ENCODE measurements at regions not wholly inside any gene's neighbourhood (a gene's known extent, or its start where the extent isn't known, plus 50 kb on each side); places are given as distances from the start of the nearest gene placed in this dataset.

- no peak overlapping the region for H3K4me3 ChIP-seq (ENCODE audit: control insufficient read depth in 2 of 3, extremely low read depth in 1 of 3, insufficient read depth in 2 of 3, low read depth in 1 of 3, low read length in 3 of 3)
- H3K27me3 ChIP-seq (ENCODE audit: control insufficient read depth, extremely low read depth, insufficient read depth, low read length): no peaks in the 10 kb centered on the region
- TF ChIP-seq EZH2 (IDR thresholded peaks at IDR 0.05; ENCODE audit: low read length): no peak
- TF ChIP-seq, protein P1, sequence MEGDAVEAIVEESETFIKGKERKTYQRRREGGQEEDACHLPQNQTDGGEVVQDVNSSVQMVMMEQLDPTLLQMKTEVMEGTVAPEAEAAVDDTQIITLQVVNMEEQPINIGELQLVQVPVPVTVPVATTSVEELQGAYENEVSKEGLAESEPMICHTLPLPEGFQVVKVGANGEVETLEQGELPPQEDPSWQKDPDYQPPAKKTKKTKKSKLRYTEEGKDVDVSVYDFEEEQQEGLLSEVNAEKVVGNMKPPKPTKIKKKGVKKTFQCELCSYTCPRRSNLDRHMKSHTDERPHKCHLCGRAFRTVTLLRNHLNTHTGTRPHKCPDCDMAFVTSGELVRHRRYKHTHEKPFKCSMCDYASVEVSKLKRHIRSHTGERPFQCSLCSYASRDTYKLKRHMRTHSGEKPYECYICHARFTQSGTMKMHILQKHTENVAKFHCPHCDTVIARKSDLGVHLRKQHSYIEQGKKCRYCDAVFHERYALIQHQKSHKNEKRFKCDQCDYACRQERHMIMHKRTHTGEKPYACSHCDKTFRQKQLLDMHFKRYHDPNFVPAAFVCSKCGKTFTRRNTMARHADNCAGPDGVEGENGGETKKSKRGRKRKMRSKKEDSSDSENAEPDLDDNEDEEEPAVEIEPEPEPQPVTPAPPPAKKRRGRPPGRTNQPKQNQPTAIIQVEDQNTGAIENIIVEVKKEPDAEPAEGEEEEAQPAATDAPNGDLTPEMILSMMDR (optimal IDR thresholded peaks at IDR 0.05 in 1 of 3, IDR thresholded peaks at IDR 0.05 in 1 of 3, conservative IDR thresholded peaks at IDR 0.05 in 1 of 3; ENCODE audit: extremely low read depth in 1 of 3, insufficient read depth in 2 of 3, low read length in 3 of 3): no peak
- no peaks in the 10 kb centered on the region for H4K20me1 ChIP-seq (ENCODE audit: control insufficient read depth, extremely low read depth, insufficient read depth, low read length)
- H2AFZ ChIP-seq (ENCODE audit: control insufficient read depth, low read length): no peak overlapping the region
- no peak for FAIRE-seq
- H3K9me3 ChIP-seq (ENCODE audit: control insufficient read depth, low read depth, low read length): peaks cover 17% of the 10 kb centered on the region
- no peak overlapping the region for H3K9ac ChIP-seq (ENCODE audit: control insufficient read depth, extremely low read depth, insufficient read depth, low read length)
- H3K79me2 ChIP-seq (ENCODE audit: control insufficient read depth, insufficient read depth, low read length): no peaks in the 10 kb centered on the region
- no peak for DNase-seq (ENCODE audit: low read depth, low spot score)
- no peaks in the 10 kb centered on the region for H3K9me1 ChIP-seq (ENCODE audit: control insufficient read depth, extremely low read depth, insufficient read depth, low read length)
- no peak overlapping the region for H3K27ac ChIP-seq (ENCODE audit: control insufficient read depth, insufficient read depth, low read length)
- dilution Hi-C loops (cut with MboI; ENCODE audit: extremely low pct_ligation_motif_present, low sequenced_read_pairs): no loop called here
- H3K4me1 ChIP-seq (ENCODE audit: control insufficient read depth, extremely low read depth, insufficient read depth, low read length): no peaks in the 10 kb centered on the region
- H3K36me3 ChIP-seq (ENCODE audit: control insufficient read depth in 2 of 2, extremely low read depth in 1 of 2, insufficient read depth in 2 of 2, low read length in 2 of 2): no peaks in the 10 kb centered on the region
- H3K4me2 ChIP-seq (ENCODE audit: control insufficient read depth, extremely low read depth, insufficient read depth, low read depth, low read length): no peak overlapping the region
Measured at GRCh38 chr18:78790960-78791359, 188.7 kb upstream of the SALL3 start.

DNA sequence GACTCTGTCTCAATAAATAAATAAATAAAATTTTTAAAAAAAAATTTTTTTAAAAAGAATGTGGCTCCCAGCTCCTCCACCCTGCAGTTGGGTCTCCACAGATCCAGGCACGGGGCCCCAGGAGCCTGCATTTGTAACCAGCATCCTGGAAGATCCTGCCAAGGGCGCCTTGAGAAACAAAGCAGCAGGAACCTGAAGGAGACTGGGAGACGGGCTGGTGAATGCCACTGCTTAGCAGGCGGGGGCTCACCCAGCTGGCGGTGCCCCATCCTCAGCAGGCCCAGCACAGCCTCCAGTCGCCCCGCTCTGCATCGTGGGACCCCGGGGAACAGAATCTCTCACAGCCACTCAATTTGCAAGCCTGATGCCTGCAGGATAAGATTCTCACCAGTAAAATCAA, 187.5 kb upstream of the SALL3 start:
- no peak overlapping the region for H3K27ac ChIP-seq (ENCODE audit: control insufficient read depth, insufficient read depth, low read length)
- H2AFZ ChIP-seq (ENCODE audit: control insufficient read depth, low read length): no peak overlapping the region
- TF ChIP-seq, protein P1 (optimal IDR thresholded peaks at IDR 0.05 in 1 of 3, IDR thresholded peaks at IDR 0.05 in 1 of 3, conservative IDR thresholded peaks at IDR 0.05 in 1 of 3; ENCODE audit: extremely low read depth in 1 of 3, insufficient read depth in 2 of 3, low read length in 3 of 3): no peak
- no peak for TF ChIP-seq EZH2 (IDR thresholded peaks at IDR 0.05; ENCODE audit: low read length)
- H4K20me1 ChIP-seq (ENCODE audit: control insufficient read depth, extremely low read depth, insufficient read depth, low read length): no peaks in the 10 kb centered on the region
- no peak overlapping the region for H3K4me2 ChIP-seq (ENCODE audit: control insufficient read depth, extremely low read depth, insufficient read depth, low read depth, low read length)
- FAIRE-seq: no peak
- DNase-seq (ENCODE audit: low read depth, low spot score): no peak
- H3K27me3 ChIP-seq (ENCODE audit: control insufficient read depth, extremely low read depth, insufficient read depth, low read length): no peaks in the 10 kb centered on the region
- H3K9me3 ChIP-seq (ENCODE audit: control insufficient read depth, low read depth, low read length): peaks cover 21% of the 10 kb centered on the region
- H3K79me2 ChIP-seq (ENCODE audit: control insufficient read depth, insufficient read depth, low read length): no peaks in the 10 kb centered on the region
- no peaks in the 10 kb centered on the region for H3K4me1 ChIP-seq (ENCODE audit: control insufficient read depth, extremely low read depth, insufficient read depth, low read length)
- H3K9ac ChIP-seq (ENCODE audit: control insufficient read depth, extremely low read depth, insufficient read depth, low read length): no peak overlapping the region
- no peaks in the 10 kb centered on the region for H3K9me1 ChIP-seq (ENCODE audit: control insufficient read depth, extremely low read depth, insufficient read depth, low read length)
- no peak overlapping the region for H3K4me3 ChIP-seq (ENCODE audit: control insufficient read depth in 2 of 3, extremely low read depth in 1 of 3, insufficient read depth in 2 of 3, low read depth in 1 of 3, low read length in 3 of 3)
- dilution Hi-C loops (cut with MboI; ENCODE audit: extremely low pct_ligation_motif_present, low sequenced_read_pairs): no loop called here
- H3K36me3 ChIP-seq (ENCODE audit: control insufficient read depth in 2 of 2, extremely low read depth in 1 of 2, insufficient read depth in 2 of 2, low read length in 2 of 2): no peaks in the 10 kb centered on the region

Data from keratinocyte (primary cell).